Lung microvascular endothelial cell (primary cell): ENCODE measurements at regions not wholly inside any gene's neighbourhood (a gene's known extent, or its start where the extent isn't known, plus 50 kb on each side); places are given as distances from the start of the nearest gene placed in this dataset.

Experiments
- DNase-seq, 2 donors: peaks; one replicate each; pipeline versions ENCODE4 v3.0.0 to v3.0.0-alpha.2; 2010; ENCODE audit warnings: low read depth in 2 of 2

GRCh38 chr1:86229405-86229975 lies 72.9 kb upstream of the COL24A1 start:
- no peak for DNase-seq

GRCh38 chr1:86228546-86228945 lies 72.0 kb upstream of the COL24A1 start:
- no peak for DNase-seq

DNA sequence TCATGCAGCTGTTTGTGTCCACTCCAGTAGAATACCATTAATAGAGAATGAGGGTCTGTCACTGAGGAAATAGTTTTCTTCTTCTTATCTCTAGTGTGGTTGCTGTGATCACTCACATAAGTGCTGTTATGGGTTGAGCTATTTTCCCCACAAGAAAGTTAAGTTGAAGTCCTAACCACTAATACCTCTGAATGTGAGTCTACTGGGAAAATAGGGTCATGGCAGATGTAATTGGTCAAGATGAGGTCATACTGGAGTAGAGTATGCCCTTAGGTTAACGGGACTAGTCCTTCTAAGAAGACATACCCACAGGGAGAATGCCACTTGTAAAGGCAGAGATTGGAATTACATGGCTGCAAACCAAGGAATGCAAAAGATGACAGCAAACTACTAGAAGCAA lies 70.5 kb upstream of the COL24A1 start:
- DNase-seq: no peak

DNA sequence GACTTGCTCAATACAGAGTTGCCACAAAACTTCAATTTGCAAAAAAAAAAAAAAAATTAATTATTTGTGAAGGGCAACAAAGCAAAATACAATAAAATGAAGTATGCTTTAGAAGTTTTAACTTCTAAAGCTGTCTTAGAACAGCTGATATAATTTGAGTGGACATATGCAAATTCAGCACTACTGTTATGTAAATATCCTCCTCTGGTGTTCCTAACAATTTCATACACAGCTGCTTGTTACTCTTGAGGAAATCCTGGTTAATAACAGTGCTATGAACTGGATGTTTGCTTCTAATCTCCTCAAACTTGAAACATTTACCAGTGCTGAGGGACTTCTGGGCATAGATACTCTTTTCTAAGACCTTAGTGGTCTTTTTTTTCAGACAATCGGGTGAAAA lies 69.6 kb upstream of the COL24A1 start:
- DNase-seq: no peak

DNA sequence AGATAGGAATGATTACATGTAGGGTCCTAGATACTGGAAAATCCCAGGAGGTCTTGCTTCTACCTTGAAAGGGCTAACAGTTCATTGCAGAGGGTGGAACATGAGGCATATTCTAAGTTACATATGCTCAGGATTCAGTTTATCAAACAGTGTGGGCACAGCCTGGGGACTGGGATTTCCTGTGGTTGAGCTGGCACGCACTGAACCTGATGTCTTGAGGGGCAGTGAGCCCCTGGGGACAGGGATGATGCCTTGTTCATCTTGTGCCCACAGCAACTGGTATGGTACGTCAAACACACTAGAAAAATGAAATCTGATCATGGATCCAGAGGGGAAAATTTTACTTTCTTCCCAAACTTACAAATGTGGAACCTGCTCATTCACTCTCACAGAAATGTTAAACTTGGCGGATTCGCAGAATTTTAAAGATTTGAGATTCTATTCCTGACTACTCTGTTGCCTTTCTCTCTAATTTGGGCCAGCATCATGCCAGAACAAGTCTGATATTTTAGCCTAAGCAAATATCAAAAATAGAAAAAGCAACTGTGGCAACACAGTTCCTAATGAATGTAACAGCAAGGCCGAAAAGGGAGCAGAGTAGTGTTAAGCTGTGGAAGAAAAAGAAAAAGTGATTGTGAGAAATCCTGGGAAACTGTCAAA lies 68.2 kb upstream of the COL24A1 start:
- DNase-seq: no peak

GRCh38 chr1:86218859-86219258 lies 62.3 kb upstream of the COL24A1 start:
- no peak for DNase-seq

- DNase-seq: no peak
Observed at GRCh38 chr1:86214605-86215004, 58.0 kb upstream of the COL24A1 start.

- DNase-seq: no peak
Observed at GRCh38 chr1:86209346-86209745, 52.8 kb upstream of the COL24A1 start.

DNA sequence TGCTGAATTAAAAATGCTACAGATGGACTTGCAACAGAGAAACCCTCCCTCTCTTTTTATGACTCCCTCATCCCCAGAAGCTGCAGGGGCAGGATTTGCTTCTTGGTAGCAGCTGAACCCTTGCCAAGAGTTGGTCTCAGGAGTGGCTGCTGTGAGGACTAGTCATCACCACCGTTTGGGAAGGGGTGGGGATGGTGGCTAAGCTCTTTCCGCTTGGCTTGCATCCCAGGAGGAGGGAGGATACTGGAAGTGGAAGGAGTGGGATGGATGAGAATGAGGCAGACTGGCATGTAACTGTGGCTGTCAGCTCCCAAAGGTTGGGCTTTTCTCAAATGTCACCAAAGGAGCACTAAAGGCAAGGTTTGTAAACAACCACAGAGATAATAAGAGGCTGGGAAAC lies 50.8 kb upstream of the COL24A1 start:
- peak in 1 of 2 donors; percentile 74 for DNase-seq
